Lower leg skin (tissue), 4 donors: ENCODE measurements at regions not wholly inside any gene's neighbourhood (a gene's known extent, or its start where the extent isn't known, plus 50 kb on each side); places are given as distances from the start of the nearest gene placed in this dataset.

ENCODE experiments used
- DNase-seq, 2 donors: peaks; one replicate each; pipeline ENCODE4 v3.0.0-alpha.2; 2019; ENCODE audit warnings: low spot score in 2 of 2
- H3K4me3 ChIP-seq: fragments of 200-600 bp; sonication (generic); 2 replicates; pipeline ENCODE4 v1.5.1; 2017; ENCODE audit warnings: mild to moderate bottlenecking, low read depth; ENCODE audit not compliant: poor library complexity, severe bottlenecking
- POLR2A ChIP-seq, 2 donors: fragments of 450-650 bp; IDR thresholded peaks; one replicate each; pipeline ENCODE4 v1.6.1; 2016 to 2017; ENCODE audit warnings: antibody characterized with exemption in 2 of 2, mild to moderate bottlenecking in 1 of 2, moderate library complexity in 1 of 2
- WGBS, 2 donors: methylation state at CpG; one replicate each; pipeline ENCODE4 v1.1.5; 2018; 5-methylcytosine and 5-hydroxymethylcytosine counted together
- intact Hi-C: fragments of 100-400 bp; cut with DNase I; formaldehyde crosslinking; loops from one replicate; pipeline ENCODE4 v1.15.0; 2023; ENCODE audit warnings: low total_unique reads
- TF ChIP-seq, protein P1 (sequence below), 3 donors: fragments of 450-650 bp; IDR thresholded peaks; one replicate each; pipeline ENCODE4 v1.5.1; 2016; ENCODE audit warnings: antibody characterized with exemption in 3 of 3, mild to moderate bottlenecking in 3 of 3, moderate library complexity in 2 of 3

DNA sequence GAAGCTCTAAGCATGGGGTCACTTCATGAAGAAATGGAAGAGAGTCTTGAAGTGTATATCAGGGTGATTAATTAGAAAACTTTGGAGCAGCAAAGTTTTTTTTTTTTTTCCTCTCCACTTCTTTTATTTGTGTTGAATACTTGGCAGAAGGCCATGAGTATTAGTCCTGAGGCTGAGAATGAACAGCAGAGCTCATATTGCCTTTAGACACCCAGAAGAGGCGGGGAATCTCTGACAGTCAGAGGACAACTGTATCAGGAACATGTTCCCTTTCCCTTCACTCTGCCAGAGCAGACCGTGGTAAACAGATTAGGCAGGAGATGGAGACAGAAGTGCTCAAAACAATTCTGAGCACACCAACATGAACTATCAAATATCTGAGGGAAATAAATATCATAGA, 300.9 kb downstream of the FAM47A start:
- intact Hi-C loops, result no loop called here
- TF ChIP-seq, protein P1, sequence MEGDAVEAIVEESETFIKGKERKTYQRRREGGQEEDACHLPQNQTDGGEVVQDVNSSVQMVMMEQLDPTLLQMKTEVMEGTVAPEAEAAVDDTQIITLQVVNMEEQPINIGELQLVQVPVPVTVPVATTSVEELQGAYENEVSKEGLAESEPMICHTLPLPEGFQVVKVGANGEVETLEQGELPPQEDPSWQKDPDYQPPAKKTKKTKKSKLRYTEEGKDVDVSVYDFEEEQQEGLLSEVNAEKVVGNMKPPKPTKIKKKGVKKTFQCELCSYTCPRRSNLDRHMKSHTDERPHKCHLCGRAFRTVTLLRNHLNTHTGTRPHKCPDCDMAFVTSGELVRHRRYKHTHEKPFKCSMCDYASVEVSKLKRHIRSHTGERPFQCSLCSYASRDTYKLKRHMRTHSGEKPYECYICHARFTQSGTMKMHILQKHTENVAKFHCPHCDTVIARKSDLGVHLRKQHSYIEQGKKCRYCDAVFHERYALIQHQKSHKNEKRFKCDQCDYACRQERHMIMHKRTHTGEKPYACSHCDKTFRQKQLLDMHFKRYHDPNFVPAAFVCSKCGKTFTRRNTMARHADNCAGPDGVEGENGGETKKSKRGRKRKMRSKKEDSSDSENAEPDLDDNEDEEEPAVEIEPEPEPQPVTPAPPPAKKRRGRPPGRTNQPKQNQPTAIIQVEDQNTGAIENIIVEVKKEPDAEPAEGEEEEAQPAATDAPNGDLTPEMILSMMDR (IDR thresholded peaks at IDR 0.05), result no peak
- TF ChIP-seq POLR2A (IDR thresholded peaks at IDR 0.05), result no peak
- no peak for DNase-seq
- 42 to 49% methylated on average over 2 of the region's 2 CpGs for WGBS, 2 donors
- H3K4me3 ChIP-seq, result no peak overlapping the region

DNA sequence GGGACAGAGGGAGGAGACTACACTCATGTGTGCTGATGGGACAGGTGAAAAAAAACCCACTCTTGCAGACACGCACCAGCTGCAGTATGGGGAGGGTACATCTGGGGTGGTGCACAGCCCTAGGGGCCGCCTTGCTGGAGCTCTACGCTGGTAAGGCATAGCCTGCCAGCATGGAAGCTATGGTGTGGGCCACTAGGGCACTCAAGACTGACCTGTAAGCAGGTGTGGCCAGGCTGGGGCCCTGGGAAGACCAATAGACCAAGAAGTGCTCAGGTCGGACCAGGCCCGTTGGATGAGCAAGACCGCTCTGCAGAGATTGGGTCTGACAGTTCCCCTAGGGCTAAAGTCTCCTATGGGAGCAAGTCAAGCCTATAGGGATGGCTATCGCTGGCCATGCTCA, 314.8 kb downstream of the FAM47A start:
- H3K4me3 ChIP-seq, result no peak overlapping the region
- DNase-seq, result no peak
- intact Hi-C loops, result no loop called here
- no peak for TF ChIP-seq POLR2A (IDR thresholded peaks at IDR 0.05)
- TF ChIP-seq, protein P1 (IDR thresholded peaks at IDR 0.05), result no peak
- 81 to 95% methylated on average over 4 to 7 of the region's 7 CpGs for WGBS, 2 donors

DNA sequence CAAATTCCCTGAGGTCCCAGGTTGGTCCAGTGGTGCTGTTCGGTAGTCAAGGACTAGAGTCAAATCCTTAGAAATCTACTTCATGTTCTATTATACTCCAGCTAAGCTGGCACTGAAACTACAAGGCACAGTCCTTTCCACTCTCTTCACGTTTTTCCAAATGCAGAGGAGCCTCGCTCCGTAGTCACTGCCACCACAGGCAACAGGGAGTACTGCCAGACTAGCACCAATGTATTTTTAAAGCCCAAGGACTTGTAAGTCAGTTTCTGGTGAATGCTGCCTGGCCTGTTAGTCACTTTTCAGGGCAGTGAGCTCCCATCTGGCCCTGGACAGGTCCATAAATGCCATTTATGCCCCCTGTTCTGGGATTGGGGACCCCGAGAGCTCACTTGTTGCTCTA, 323.5 kb downstream of the FAM47A start:
- intact Hi-C loops, result no loop called here
- no peak overlapping the region for H3K4me3 ChIP-seq
- DNase-seq, result no peak
- WGBS, 2 donors, result 61 to 78% methylated on average over 5 of the region's 5 CpGs
- no peak for TF ChIP-seq POLR2A (IDR thresholded peaks at IDR 0.05)
- TF ChIP-seq, protein P1 (IDR thresholded peaks at IDR 0.05), result no peak

DNA sequence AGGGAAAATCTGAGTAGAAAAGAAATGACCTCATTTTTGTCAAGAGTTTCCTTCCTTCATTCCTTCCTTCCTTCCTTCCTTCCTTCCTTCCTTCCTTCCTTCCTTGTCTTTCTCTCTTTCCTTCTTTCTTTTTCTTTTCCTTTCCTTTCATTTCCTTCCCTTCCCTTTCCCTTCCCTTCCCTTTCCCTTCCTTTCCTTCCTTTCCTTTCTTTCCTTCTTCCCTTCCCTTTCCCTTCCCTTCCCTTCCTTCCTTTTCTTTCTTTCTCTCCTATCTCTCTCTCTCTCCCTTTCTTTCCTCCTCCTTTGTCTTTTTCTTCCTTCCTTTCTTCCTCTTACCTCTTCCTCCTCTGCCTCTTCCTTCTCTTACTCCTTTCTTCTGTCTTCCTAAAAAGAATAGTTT, 347.6 kb downstream of the FAM47A start:
- DNase-seq, result no peak
- TF ChIP-seq, protein P1 (IDR thresholded peaks at IDR 0.05), result no peak
- no peak for TF ChIP-seq POLR2A (IDR thresholded peaks at IDR 0.05)
- no peak overlapping the region for H3K4me3 ChIP-seq
- intact Hi-C loops, result no loop called here

DNA sequence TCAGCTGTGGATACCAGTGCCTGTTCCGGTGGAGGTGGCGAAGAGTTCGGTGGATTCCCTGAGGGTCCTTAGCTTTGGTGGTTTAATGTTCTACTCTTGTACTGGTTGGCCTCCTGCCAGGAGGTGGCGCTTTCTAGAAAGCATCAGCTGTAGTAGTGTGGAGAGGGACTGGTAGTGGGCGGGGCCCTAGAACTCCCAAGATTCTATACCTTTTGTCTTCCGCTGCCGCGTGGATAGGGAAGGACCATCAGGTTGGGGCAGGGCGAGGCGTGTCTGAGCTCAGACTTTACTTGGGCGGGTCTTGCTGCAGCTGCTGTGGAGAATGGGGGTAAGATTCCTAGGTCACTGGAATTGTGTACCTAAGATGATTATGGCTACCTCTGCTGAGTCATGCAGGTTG, 390.3 kb downstream of the FAM47A start:
- intact Hi-C loops, result no loop called here
- TF ChIP-seq, protein P1 (IDR thresholded peaks at IDR 0.05), result no peak
- TF ChIP-seq POLR2A (IDR thresholded peaks at IDR 0.05), result no peak
- no peak for DNase-seq
- no peak overlapping the region for H3K4me3 ChIP-seq
- WGBS, 2 donors, result 76% methylated on average over 11 of the region's 11 CpGs; no CpG with 5 or more reads in 1 of the 2 donors

DNA sequence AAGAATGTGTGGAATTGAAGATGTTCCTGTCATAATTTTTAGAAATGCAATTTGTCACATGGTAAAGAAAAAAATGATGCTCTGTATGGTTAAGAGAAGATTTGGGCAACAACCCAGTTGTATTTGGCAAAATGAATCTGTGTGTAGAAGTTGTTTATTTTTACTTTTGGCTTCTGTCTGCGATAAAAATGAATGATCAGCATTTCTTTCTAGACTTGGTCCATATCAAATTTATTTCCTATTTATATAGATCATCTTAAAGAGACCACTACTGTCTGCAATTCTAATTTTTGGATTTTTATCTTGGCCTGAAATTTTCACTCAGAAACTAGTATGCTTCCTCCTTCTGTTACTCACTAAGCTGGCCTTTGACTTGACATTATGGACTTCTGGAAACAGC, 396.9 kb downstream of the FAM47A start:
- TF ChIP-seq, protein P1 (IDR thresholded peaks at IDR 0.05), result no peak
- TF ChIP-seq POLR2A (IDR thresholded peaks at IDR 0.05), result no peak
- WGBS, 2 donors, result 59 to 60% methylated on average over 1 of the region's 1 CpG
- H3K4me3 ChIP-seq, result no peak overlapping the region
- intact Hi-C loops, result no loop called here
- no peak for DNase-seq
